Upper lobe of left lung (tissue), 6 donors: ENCODE measurements at regions not wholly inside any gene's neighbourhood (a gene's known extent, or its start where the extent isn't known, plus 50 kb on each side); places are given as distances from the start of the nearest gene placed in this dataset.

Experiments used
- ATAC-seq, 2 donors: fragments of 200-7000 bp; cut with Tn5 transposase; one replicate each; pipeline ENCODE4 v1.9.1; 2022; ENCODE audit warnings: mild to moderate bottlenecking in 2 of 2, moderate library complexity in 2 of 2; ENCODE audit not compliant: low FRiP score in 2 of 2
- DNase-seq, 2 donors: peaks; one replicate each; pipeline ENCODE4 v3.0.0-alpha.2; 2019 to 2020
- H3K27ac ChIP-seq, 4 donors: fragments of 200-600 bp; sonication (generic); one replicate each; pipeline ENCODE4 v1.5.1; 2016 to 2019
- H3K27me3 ChIP-seq, 4 donors: fragments of 200-600 bp; sonication (generic); one replicate each; pipeline ENCODE4 v1.5.1; 2017 to 2019
- H3K36me3 ChIP-seq, 4 donors: fragments of 200-600 bp; sonication (generic); one replicate each; pipeline ENCODE4 v1.5.1; 2016 to 2019
- H3K4me1 ChIP-seq, 4 donors: fragments of 200-600 bp; sonication (generic); one replicate each; pipeline ENCODE4 v1.5.1; 2018 to 2019
- H3K4me3 ChIP-seq, 4 donors: fragments of 200-600 bp; sonication (generic); one replicate each; pipeline ENCODE4 v1.5.1; 2017 to 2019; ENCODE audit warnings: mild to moderate bottlenecking in 2 of 4, moderate library complexity in 1 of 4
- H3K9me3 ChIP-seq, 4 donors: fragments of 200-600 bp; sonication (generic); one replicate each; pipeline ENCODE4 v1.5.1; 2018 to 2019
- CTCF ChIP-seq, 6 experiments: fragments of 450-650 bp in 4 of 6; fragments of 200-600 bp in 2 of 6; sonication (generic) in 2 of 6; IDR thresholded peaks; one replicate each; pipeline ENCODE4 v1.5.1; 2016 to 2019; ENCODE audit warnings: antibody characterized with exemption in 6 of 6
- EP300 ChIP-seq, 4 donors: sonication (generic); formaldehyde crosslinking; IDR thresholded peaks; one replicate each; pipeline ENCODE4 v1.5.1; 2017; ENCODE audit warnings: antibody characterized with exemption in 4 of 4, control low read depth in 2 of 4
- POLR2A ChIP-seq, 4 donors: fragments of 450-650 bp; IDR thresholded peaks; one replicate each; pipeline ENCODE4 v1.5.1; 2016 to 2017; ENCODE audit warnings: antibody characterized with exemption in 4 of 4, mild to moderate bottlenecking in 2 of 4
- POLR2AphosphoS5 ChIP-seq, 2 donors: sonication (generic); formaldehyde crosslinking; IDR thresholded peaks; one replicate each; pipeline ENCODE4 v1.5.1; 2017; ENCODE audit warnings: antibody characterized with exemption in 2 of 2
- WGBS, 2 donors: methylation state at CpG; one replicate each; pipeline ENCODE4 v1.1.5; 2017 to 2018; 5-methylcytosine and 5-hydroxymethylcytosine counted together
- donor health status: DM: no; HTN: no; CAD: no; lungs with moderate emphysema.
- donor health status: DM: no; HTN: yes; CAD: no; lungs with severe emphysema.

- Histone ChIP-seq H3K4me3 (no peak overlapping the region), H3K27me3 (no peaks in the 10 kb centered on the region), H3K4me1 (no peaks in the 10 kb centered on the region), H3K9me3 (peaks cover 0 to 4% (median 0%) of the 10 kb centered on the region in 4 donors), H3K27ac (no peak overlapping the region), H3K36me3 (no peaks in the 10 kb centered on the region)
- no peak for DNase-seq
- TF ChIP-seq POLR2A (IDR thresholded peaks at IDR 0.05) (no peak), CTCF (IDR thresholded peaks at IDR 0.05) (no peak), EP300 (IDR thresholded peaks at IDR 0.05) (no peak), POLR2AphosphoS5 (IDR thresholded peaks at IDR 0.05) (no peak)
- no peak for ATAC-seq
- WGBS, 2 donors, result 88 to 95% methylated on average over 1 of the region's 1 CpG
These were observed 174.5 kb upstream of the BCHE start for GRCh38 chr3:166011771-166012170.

GRCh38 chr3:166005126-166005525 is 167.9 kb upstream of the BCHE start:
- H3K27ac ChIP-seq, result no peak overlapping the region

GRCh38 chr3:165994293-165994692 is 157.1 kb upstream of the BCHE start:
- ATAC-seq (no peak), DNase-seq (no peak)
- TF ChIP-seq POLR2A (IDR thresholded peaks at IDR 0.05) (no peak), CTCF (IDR thresholded peaks at IDR 0.05) (no peak), POLR2AphosphoS5 (IDR thresholded peaks at IDR 0.05) (no peak), EP300 (IDR thresholded peaks at IDR 0.05) (no peak)
- no peaks in the 10 kb centered on the region for H3K36me3 ChIP-seq
- no peak overlapping the region for H3K27ac ChIP-seq
- no peak overlapping the region for H3K4me3 ChIP-seq
- H3K27me3 ChIP-seq, result no peaks in the 10 kb centered on the region
- WGBS, 2 donors, result 64 to 86% methylated on average over 1 of the region's 1 CpG
- no peaks in the 10 kb centered on the region for H3K4me1 ChIP-seq
- H3K9me3 ChIP-seq, result no peaks in the 10 kb centered on the region

More at GRCh38 chr3:166005126-166005525, 167.9 kb upstream of the BCHE start:
- DNase-seq (no peak), ATAC-seq (no peak)
- Histone ChIP-seq H3K4me3 (no peak overlapping the region), H3K9me3 (peaks cover 0 to 4% (median 0%) of the 10 kb centered on the region in 4 donors), H3K27me3 (no peaks in the 10 kb centered on the region), H3K36me3 (no peaks in the 10 kb centered on the region), H3K4me1 (no peaks in the 10 kb centered on the region)
- TF ChIP-seq POLR2AphosphoS5 (IDR thresholded peaks at IDR 0.05), result no peak
- no peak for TF ChIP-seq POLR2A (IDR thresholded peaks at IDR 0.05)
- TF ChIP-seq EP300 (IDR thresholded peaks at IDR 0.05), result no peak
- WGBS, 2 donors, result 84 to 97% methylated on average over 1 of the region's 1 CpG

- H3K36me3 ChIP-seq, result no peaks in the 10 kb centered on the region
- ATAC-seq (no peak), DNase-seq (no peak)
- no peak overlapping the region for H3K4me3 ChIP-seq
- TF ChIP-seq POLR2A (IDR thresholded peaks at IDR 0.05) (no peak), CTCF (IDR thresholded peaks at IDR 0.05) (no peak), POLR2AphosphoS5 (IDR thresholded peaks at IDR 0.05) (no peak), EP300 (IDR thresholded peaks at IDR 0.05) (no peak)
- H3K9me3 ChIP-seq, result no peaks in the 10 kb centered on the region
- WGBS, 2 donors, result 60 to 67% methylated on average over 1 of the region's 1 CpG
- no peaks in the 10 kb centered on the region for H3K4me1 ChIP-seq
- no peak overlapping the region for H3K27ac ChIP-seq
- H3K27me3 ChIP-seq, result no peaks in the 10 kb centered on the region
These were observed 147.4 kb upstream of the BCHE start for GRCh38 chr3:165984589-165984988.

- TF ChIP-seq CTCF (IDR thresholded peaks at IDR 0.05), result no peak
- H3K27ac ChIP-seq, result no peak overlapping the region
- no peak overlapping the region for H3K4me3 ChIP-seq
- ATAC-seq (no peak), DNase-seq (no peak)
- no peaks in the 10 kb centered on the region for H3K9me3 ChIP-seq
- no peaks in the 10 kb centered on the region for H3K36me3 ChIP-seq
- no peaks in the 10 kb centered on the region for H3K4me1 ChIP-seq
- WGBS, 2 donors, result 7 to 22% methylated on average over 2 of the region's 2 CpGs
- H3K27me3 ChIP-seq, result no peaks in the 10 kb centered on the region
These were observed 146.1 kb upstream of the BCHE start for GRCh38 chr3:165983284-165983683.
